Suppressor macrophage treated with lipopolysaccharide for 4 hours (primary cell): ENCODE measurements at regions not wholly inside any gene's neighbourhood (a gene's known extent, or its start where the extent isn't known, plus 50 kb on each side); places are given as distances from the start of the nearest gene placed in this dataset.
"Not testable (repeated sequence)": the region's sequence is repeated elsewhere in the genome, so short reads cannot be mapped to it uniquely, and the experiment has no call there.

ENCODE experiments used
- DNase-seq: peaks from one replicate; pipeline ENCODE4 v3.0.0-alpha.2; 2020

DNA sequence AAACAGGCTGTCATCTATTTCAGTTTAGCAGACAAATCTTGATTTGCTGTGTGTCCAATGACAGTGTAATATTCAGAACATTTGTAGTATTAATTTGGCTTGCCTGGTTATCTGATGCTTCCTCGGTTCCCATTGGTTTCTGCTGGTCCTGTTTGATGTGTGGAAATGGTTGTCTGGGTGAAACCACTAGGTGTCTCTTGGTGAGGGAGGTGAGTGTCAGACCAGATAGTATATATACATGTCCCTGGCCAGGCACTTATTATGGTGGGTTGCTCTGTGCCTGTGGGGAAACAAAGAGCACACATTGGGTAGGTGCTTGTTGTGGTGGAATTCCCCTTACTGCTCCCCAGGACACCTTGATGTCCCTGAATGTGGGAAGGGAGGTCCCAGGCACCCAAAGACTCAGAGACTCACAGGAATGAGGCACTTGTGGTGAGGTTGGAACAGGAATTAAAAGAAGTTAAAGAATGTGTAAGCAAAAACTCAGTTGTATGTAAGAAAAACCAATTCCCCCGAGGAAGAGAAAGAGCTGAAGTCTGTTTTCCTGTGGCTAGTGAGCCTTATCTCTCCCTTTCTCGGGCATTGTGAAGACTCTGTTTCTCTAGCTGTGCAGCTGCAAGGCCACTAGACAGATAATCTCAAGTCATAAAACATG, 1519.1 kb downstream of the BRINP3 start:
- no peak for DNase-seq

DNA sequence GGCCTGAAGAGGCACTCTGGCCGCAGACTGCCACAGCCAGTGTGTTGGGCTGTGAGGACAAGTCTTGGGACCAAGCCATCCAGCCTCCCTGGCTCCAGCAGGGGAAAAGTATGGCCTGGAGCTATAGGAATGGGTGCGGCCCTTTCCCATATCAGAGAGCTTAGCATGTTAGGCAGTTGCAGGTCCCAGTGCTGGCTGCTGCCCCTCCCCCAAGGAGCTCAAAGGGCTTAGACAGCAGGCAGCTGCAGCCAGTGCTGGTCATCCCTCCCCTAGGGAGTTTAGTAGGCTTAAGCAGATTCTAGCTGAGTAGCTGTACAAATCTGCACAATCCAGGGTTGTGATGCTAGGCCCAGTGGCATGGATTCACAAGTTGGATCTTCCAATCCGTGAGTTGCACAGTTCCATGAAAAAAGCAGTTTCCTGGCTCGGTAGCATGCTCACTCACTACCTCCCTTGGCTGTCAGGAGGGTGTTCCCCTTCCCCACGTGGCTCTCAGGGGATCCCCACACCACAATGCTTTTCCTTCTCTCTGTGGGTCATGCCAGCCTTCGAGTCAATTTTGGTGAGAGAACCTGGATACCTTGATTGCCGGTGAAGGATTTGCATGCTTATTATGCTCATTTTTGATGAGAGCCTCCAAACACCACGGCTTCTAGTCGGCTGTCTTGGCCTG, 1490.8 kb downstream of the BRINP3 start:
- no peak for DNase-seq

DNA sequence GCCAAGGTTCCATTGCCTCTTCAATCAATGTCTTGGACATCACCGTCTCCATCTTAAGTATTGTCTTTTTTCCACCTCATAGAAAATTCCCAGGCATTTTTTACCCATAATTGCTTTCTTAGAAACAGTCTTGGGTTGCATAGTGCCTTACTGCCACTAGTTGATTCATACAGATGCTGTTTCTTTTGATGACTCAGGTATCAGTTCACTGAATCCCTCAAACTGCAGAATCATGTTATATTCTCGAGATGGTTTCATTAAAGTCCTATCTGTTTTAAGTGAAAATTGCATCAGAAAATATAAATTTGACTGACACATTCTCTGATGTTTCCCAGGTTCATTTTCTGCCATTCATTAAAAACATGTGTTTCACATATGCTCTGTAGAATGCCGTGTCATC, 1489.1 kb downstream of the BRINP3 start:
- DNase-seq = no peak

DNA sequence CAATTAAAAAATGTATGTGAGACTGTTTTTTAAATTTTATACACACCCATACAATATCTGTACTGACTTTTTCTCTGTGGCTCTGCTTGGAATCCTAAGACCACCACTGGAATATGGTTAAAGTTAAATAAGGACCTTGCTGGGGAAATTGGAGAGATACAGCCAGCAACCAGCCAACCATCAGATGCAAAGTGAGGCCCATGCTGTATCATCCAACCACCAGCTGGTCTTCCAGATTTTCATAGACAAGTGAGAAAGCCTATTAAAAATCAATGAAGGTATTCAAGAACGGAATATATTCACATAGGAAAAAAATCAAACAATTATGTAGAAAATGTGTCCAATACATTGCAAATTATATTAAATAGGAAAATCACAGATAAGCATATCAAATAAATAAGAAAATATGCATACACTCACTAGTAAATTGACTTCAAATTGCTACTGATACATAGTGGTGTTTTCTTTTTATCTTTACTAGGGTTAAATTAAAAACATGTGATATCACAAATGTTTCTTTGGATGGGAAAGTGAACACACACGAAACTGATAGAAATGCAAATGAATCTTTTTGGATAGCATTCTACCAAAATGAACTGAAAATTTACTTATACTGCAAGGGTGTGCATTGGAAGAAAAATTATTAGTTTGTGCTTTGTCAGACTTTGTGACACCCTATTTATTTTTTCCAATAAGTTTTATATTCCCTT, 1486.3 kb downstream of the BRINP3 start:
- DNase-seq = no peak

DNA sequence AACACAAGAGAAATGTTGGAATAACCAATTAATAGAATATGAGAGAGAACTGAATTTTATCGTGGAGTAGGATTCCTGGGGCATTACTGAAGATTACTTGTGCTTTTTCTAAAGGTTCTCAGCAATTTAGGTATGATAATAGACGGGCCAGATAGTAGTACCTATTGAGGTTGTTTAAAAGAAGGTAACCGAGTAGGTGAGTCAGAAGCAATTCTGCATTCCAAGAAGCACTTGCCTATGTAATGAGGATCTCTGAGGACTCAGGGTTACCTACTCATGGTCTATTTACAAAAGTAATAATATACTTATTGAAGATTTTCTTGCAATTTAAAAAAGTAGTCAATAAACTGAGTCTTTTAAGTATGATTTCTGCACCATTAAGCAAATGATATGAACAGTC, 1469.8 kb downstream of the BRINP3 start:
- DNase-seq = no peak

DNA sequence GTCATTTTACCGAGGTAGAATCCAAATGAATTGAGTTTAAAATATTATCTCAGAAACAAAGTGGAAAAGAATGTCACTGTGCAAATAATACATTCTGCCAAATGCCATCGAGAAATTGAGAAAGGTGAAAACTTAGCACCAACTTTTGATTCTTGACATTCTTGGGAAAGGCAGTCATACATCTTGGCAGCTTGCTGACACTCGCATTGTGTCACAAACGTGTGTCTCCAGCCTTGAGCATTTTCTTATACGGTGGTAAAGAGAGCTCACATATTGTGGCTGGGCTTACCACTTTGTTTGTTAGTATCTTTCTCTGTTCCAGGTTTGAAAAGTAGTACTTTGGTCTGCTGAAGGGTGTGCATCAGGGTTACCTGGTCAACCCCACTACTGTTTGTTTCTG, 1456.1 kb downstream of the BRINP3 start:
- no peak for DNase-seq

DNA sequence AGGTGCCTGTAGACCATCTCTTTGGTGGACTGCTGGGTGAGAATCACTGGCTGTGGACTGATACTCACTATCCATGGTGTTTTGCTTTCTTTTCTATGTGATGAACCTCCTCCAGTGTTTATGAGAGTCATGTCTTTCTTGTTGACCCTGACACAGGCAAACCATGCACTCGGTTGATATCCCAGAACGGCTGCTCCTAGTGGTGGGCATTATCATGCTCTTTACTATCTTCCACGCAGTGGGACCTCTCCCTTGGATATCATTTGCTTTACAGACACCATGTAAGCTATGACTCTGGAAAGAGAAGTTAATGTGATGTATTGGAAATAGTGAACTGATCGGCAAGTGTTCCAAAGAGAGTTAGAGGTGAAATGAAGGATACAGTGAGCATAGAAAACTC, 1455.6 kb downstream of the BRINP3 start:
- no peak for DNase-seq

DNA sequence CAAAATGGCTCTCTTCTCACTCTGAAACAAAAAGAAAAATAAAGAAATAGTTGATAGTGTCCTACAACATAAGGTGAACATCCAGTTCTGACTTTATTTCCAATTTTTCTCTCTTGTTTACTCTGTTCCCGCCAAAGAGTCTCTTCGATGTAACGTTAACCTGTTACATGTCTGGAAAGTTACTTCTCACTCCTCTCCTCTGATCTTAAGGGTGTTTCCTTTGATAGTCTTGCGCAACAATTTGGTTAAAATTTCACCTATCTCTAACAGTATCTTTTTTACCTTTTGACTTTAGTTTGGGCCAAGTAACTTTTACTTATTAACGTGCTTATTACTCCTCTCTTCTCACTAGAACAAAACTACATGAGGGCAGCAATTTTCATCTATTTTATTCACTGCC, 1450.2 kb downstream of the BRINP3 start:
- no peak for DNase-seq

DNA sequence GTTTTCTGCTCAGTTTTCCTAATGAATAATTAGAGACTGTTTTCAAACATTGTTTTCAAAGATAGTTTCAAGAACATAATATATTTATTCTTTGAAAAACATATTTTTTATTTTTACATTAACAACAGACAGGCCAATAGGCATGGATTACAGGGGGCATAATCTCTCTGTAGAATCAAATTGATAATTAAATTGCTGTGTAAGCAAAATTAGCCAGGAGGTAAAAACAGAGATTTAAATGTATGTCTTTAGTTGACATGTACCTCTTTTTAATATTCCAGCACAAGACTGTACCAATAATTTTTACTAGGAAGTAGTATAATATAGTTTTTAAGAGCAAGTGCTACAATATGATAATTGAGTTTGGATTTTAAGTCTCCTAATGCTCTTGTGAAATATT, 1444.5 kb downstream of the BRINP3 start:
- no peak for DNase-seq

DNA sequence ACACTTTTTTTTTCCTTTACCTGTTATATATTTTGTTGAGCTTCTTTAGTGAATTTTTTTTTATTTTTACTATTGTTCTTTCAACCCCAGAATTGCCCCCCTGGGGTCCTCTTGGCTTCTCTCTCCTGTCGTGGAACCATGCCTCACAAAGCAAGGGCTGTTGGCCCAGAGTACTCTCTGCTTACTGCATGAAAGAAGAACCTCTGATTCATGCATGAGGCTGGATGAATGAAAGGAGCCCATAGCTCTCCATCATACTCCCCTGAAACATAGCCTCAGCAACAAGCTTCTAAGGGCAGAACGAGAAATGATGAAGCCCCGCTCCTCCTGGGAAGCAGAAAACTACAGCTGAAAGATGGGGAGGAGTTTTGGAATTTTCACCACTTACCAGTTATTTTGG, 1441.0 kb downstream of the BRINP3 start:
- DNase-seq = no peak

DNA sequence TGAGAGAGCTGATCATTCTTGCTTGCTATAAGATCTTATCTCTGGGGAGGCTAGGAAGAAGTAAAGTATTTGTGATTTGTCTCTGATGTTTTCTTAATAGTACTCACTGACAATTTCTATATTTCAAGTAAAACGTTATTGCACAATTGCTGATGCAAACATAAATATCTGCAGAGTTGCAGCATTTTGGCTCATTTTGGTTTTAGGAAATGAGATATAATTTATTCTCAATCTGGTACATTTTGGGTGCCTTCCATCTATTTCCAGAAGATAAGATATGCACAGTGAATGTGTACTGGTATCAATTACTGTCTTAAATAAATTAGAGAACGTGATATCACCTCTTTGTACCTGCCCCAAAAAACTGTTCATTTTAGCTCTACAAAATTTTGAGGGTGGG, 1431.5 kb downstream of the BRINP3 start:
- DNase-seq = no peak

DNA sequence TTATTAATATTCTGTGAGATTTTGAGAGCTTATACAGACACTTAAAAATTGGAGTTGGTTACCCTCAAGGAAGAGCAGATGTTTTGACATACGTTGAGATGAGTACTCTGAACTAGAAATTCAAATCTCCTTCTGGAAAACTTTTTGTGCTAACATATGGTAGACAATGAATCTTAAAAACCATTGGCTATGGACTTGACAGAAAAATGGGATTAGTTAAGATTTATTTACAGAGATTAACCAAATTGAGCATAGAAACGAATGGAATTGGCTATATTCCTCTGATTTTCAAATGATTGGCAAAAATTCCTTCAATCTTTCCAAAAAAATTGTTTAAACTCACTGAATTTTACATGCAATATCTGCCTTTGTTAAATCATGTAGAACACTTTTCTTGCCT, 1392.9 kb downstream of the BRINP3 start:
- DNase-seq = no peak

DNA sequence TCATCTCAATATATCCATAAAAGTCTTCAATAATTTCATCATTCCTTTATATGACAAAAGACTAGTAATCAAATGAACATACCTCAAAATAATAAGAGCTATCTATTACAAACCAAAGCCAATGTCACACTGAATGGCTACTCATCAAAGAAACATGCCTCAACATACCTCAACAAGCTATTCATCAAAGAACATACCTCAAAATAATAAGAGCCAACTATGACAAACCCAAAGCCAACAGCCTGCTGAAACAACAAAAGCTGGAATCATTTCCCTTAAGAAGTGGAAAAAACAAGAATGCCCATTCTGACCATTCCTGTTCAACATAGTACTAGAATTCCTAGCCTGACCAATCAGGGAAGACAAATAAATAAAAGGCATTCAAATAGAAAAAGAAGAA, 1373.7 kb downstream of the BRINP3 start:
- DNase-seq = no peak

DNA sequence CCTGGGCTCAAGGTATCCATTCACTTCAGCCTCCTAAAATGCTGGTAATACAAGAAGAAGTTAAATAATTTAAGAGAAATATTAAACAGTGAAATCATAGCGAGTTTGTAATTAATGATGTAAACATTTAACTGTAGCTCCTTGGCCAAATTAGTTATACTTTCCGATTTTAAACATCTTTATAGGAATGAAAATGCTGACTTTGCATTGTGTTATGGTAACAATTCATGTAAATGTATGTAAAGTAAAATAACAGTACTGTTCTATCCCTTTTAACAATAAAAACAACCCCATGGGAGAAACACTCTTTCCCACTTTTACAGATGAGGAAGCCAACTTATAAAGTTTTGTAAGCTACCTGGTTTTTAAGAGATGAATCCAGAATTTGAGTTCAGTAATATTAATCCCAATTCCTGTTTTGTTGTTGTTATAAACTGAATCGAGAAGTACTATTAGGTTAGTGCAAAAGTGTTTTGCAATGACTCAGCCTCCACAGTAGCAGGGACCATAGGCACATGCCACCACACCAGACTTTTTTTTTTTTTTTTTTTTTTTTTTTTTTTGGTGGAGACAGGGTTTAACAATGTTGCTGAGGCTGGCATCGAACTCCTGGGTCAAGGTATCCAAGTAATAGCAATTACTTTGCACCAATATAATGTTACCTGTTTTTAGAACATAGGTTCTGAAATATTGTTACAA, 1360.4 kb downstream of the BRINP3 start:
- DNase-seq = no peak

DNA sequence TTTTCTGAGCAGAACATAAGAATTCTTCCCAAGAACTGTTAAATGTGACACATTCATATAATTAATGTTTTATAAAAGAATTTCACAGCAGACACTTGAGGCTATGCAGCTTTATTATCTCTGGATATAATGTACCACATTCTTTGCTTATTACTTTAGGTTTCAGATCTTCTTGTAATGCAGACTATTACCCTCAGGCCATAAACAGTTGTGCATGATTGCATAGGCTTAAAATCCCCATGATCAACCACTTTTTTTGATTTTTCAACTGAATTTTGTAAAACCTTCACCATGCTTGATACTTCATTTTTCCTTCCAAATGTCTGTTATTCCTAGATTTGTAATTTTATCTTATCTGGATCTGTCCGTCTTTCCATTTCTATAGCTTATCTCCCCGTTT, 1355.7 kb downstream of the BRINP3 start:
- no peak for DNase-seq

DNA sequence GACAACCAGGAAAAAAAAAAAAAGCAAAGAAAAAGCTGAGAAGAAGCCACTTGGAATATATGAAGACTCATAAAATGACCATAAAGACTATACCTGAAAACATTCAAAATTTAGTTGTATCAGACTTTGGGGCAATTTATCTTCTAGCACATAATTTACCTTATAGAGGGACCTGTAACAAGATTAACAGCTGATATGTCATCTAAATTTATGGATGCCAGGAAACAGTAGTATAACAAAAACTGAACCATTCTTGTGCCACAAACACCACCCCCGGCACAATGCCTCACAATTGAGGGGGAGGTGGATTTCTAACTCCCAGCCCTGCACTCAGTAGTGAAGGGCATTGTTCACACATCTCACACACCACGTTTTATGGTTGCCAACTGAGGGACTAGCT, 1352.0 kb downstream of the BRINP3 start:
- DNase-seq = no peak

DNA sequence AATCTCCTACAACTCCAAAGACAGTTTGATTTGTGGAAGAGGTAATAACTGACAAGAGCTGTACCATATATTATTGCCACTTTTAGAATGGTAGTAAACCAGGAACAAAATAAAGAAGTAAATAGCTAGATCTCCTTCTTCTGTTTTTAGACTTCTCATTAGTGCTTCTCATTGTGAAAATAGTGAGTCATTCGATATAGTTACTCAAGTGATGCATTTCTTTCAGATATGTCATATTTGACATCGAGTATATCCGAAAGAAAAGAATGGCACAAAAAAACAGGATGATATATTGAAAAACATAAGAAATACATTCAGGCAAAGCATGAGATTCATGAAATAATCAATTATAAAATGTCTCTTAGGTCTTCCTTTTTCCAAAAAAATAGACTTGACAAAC, 1346.1 kb downstream of the BRINP3 start:
- no peak for DNase-seq

DNA sequence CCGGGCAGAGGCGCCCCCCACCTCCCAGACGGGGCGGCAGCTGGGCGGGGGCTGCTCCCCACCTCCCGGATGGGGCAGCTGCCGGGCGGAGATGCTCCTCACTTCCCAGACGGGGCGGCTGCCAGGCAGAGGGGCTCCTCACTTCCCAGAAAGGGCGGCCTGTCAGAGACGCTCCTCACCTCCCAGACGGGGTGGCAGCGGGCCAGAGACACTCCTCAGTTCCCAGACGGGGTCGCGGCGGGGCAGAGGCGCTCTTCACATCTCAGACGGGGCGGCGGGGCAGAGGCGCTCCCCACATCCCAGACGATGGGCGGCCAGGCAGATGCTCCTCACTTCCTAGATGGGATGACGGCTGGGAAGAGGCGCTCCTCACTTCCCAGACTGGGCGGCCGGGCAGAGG, 1337.9 kb downstream of the BRINP3 start:
- not testable (repeated sequence) for DNase-seq

DNA sequence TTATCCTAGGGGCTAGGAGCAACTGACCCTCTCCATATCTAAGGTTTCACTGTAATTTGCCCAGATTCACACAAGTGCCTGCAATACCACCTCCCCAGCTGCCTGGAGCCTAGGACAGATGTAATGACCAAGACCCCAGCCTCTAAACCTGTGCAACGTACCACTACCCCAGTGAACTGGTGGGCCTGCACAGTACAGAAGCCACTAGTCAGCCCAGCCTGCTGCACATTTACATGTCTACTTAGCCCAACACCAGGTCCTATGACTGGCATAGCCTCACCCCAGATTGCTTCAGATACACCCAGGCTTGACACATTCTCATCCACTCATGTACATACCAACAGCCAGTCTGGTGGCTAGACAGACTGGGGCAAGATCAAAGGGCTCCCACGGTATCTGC, 1336.6 kb downstream of the BRINP3 start:
- DNase-seq = no peak

DNA sequence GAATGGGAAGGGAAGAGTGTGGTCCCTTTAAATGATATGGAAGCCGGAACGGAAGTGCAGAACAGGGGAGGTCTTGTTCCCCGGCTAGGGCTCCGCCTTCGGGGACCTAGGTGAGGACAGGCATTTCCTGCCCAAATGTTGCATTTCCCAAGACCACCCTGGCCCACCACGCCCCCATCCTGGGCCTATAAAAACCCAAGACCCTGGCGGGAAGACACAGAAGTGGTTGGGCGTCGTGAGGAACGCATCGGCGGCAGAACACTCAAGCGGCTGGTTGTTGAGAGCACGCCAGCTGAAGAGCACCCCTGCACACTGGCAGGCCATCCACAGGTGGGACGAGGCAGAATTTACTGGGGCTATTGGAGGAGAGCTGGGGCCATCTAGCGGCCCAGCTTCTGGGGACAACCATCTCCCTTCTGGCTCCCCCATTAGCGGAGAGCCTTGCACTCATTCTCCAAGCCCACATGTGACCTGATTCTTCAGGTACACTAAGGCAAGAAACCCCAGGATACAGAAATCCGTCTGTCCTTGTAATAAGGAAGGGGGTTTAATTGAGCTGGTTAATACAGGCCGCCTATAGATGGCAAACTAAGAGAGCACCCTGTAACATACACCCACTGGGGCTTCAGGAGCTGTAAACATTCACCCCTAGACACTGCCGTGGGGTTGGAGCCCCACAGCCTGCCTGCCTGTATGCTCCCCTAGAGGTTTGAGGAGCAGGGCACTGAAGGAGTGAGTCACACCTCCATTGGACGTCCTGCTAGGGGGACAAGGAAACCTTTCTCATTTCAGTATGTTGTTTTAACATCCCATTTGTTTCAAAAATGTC, 1327.9 kb downstream of the BRINP3 start:
- no peak for DNase-seq

DNA sequence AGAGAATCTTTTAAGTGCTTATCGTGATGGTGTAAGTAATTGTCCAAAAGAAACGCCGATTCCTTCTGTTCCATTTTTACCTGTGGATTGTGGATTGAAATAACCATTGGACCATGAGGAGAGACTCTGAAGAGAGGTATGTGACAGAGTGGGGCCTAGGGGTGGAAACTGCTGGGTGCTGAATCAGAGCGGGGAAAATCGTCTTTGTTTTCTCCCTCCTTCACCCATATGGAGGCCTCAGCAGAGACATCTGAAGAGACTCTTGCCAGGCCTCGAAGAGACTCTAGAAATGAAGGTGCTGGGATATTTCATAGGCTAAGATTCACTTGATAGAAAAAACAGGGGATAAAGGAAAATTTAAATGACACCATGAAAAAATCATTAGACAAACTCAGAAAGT, 1327.0 kb downstream of the BRINP3 start:
- DNase-seq = no peak

DNA sequence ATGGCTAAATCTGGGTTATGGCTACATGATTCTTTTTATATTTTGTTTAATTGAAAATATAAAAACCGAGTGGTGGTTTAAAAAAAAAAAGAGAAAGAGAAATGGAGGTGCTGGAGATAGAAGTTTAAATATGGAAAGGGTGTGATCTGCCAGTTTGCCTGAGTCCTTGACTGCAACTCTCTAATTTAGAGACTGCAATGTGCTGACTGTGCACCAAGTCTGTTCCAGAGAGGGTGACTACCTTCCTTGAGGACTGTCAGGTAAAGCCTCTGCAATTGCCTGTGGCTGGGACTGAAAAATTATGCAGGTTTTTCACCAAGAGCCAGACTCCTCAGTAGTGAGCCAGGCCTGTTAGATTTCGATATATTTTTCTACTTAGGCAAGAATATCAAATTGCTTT, 1326.3 kb downstream of the BRINP3 start:
- DNase-seq = no peak

DNA sequence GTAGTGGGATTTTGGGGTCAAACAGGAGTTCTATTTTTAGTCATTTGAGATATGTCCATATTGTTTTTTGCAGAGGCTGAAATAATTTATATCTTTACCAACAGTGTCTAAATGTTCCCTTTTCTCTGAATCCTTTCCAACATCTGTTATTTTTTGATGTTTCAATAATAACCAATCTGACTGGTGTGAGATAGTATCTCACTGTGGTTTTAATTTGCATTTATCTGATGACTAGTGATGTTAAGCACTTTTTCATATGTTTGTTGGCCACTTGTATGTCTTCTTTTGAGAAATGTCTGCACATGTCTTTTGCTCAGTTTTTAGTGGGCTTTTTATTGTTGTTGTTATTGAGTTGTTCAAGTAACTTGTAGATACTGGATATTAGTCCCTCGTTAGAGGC, 1325.0 kb downstream of the BRINP3 start:
- no peak for DNase-seq
